ENCODE measurements at regions not wholly inside any gene's neighbourhood (a gene's known extent, or its start where the extent isn't known, plus 50 kb on each side); places are given as distances from the start of the nearest gene placed in this dataset.

GRCh38 chr5:125483609-125484008 is 737.2 kb upstream of the ZNF608 start:
- TF ChIP-seq POLR2AphosphoS5 (IDR thresholded peaks at IDR 0.05; ENCODE audit: low read depth, low read length) (no peak), POLR2A (IDR thresholded peaks at IDR 0.05; ENCODE audit: low read depth, low read length) (no peak), TAF1 (IDR thresholded peaks at IDR 0.05; ENCODE audit: borderline replicate concordance, low read depth, low read length) (no peak)

Data from GM12892 (cell line).